ENCODE measurements at regions not wholly inside any gene's neighbourhood (a gene's known extent, or its start where the extent isn't known, plus 50 kb on each side); places are given as distances from the start of the nearest gene placed in this dataset.
"Not testable (repeated sequence)": the region's sequence is repeated elsewhere in the genome, so short reads cannot be mapped to it uniquely, and the experiment has no call there.

GRCh38 chr1:60950224-60951063, 131.9 kb upstream of the NFIA start:
- DNase-seq (ENCODE audit: low read depth, low spot score) = no peak

DNA sequence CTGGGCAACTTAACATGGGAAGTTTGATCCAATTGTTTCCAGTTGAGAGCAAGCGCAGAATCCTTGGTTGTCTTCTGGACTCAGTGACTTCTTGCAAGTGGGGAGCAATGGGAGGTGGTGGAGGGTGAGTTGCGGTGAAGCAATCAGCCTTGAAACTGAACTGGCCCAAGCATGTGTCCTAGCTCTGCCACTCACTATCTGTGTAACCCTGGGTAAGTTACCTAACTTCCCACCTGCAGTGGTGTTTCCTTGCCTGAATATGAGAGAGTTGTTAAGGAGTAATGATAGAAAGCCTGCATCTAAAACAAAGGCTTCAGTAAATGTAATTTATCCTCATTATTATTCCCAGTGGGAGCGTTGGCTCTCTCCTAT, 132.5 kb upstream of the NFIA start:
- no peak for DNase-seq (ENCODE audit: low read depth, low spot score)

GRCh38 chr1:60949154-60949825, 133.1 kb upstream of the NFIA start:
- no peak for DNase-seq (ENCODE audit: low read depth, low spot score)

DNA sequence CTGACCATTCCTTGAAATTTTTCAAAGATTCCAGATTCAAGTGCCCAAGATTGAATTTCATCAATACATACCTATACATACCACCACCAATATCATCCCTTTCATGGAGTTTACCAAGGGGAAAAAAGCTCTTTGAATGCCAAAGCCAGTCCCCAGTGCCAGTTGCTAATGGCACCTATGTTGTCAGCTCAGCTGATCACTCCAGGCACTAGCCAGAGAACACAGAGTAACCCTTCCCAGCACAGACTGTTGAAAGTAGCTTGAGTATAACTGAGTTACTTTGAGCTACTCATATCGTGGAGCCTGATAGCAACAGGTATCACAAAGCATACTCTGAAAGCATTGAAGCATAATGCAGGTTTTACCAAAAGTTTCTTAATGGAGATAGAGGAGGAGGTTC, 133.9 kb upstream of the NFIA start:
- DNase-seq (ENCODE audit: low read depth, low spot score) = no peak

GRCh38 chr1:60947367-60947766, 135.0 kb upstream of the NFIA start:
- DNase-seq (ENCODE audit: low read depth, low spot score) = no peak

DNA sequence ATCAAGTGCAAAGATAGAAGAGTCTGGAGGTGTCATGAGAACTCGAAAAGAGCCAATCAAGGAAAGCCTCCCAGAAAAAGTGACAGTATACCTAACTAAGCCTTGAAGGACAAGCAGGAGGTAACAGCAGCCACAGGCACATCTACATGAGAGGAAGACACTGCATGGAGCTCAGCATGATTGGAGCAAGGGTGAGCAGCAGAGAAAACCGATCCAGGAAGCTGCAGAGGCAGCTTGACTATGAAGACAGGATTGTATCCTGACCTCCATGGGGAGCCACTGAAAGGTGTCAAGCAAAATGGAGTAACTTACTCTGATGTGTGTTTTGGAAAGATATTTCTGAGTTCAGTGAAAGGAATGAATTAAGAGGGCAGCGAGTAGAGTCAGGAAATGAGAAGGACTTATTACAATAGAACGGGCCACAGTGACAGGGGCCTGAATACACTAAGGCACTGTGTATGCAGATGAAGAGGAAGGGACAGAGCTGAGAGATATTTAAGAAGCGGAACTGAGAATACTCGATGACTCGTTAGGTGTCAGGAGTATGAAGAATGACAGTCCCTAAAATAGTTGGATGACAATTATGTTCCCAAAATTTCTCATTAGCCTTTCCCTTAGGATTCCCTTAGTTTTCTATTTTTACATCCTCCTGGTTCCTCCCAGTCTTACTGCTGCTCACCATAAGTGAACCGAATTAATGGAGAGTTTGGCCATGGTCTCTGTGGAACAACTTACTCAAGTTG, 139.3 kb upstream of the NFIA start:
- no peak for DNase-seq (ENCODE audit: low read depth, low spot score)

- no peak for DNase-seq (ENCODE audit: low read depth, low spot score)
Measured at GRCh38 chr1:60942291-60942690, 140.1 kb upstream of the NFIA start.

DNA sequence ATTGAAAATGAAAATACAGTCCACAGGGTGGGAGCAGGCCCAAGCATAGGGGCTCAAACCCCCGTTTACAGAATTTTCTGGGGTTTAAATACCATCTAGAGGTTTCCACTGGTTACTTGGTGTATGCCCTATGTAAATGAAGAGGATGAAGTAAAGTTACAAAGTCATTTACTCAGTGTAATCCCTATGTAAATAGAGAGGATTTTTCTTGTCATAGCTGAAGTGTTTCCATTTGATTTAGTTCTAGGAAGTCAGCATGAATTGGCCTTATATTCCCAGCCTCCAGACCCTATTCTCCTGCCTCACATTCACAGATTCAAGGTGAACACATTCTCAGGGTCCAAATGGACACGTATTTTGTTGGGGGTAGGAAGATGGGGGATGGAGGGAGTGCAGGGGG, 141.7 kb upstream of the NFIA start:
- not testable (repeated sequence) for DNase-seq (ENCODE audit: low read depth, low spot score)

GRCh38 chr1:60937720-60938119, 144.6 kb upstream of the NFIA start:
- DNase-seq (ENCODE audit: low read depth, low spot score) = no peak

GRCh38 chr1:60936591-60937342, 145.6 kb upstream of the NFIA start:
- no peak for DNase-seq (ENCODE audit: low read depth, low spot score)

GRCh38 chr1:60936163-60936562, 146.2 kb upstream of the NFIA start:
- no peak for DNase-seq (ENCODE audit: low read depth, low spot score)

DNA sequence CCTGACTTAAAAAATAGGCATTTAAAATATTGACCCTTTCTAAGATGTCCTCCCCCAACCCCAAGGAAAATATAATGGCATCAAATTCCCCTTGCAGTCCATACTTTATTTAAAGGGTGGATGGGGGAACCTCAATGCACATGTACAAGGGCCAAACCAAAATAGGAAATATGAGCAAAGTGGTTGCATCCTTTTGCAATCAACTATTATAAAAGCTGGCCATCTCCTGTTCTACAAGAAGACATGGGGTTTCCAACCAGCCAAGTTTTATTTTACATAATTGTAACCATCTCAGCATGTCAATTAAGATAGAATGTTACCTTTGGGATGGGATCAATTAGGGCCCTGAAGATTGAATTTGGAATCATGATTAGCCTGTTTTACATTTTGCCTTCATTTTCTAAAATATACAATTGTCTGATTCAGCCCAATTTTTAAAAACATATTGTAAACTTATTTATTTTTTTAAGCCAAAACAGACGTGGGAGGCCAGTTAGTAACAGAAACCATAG, 146.7 kb upstream of the NFIA start:
- no peak for DNase-seq (ENCODE audit: low read depth, low spot score)

- no peak for DNase-seq (ENCODE audit: low read depth, low spot score)
Measured at GRCh38 chr1:60930130-60930529, 152.2 kb upstream of the NFIA start.

DNA sequence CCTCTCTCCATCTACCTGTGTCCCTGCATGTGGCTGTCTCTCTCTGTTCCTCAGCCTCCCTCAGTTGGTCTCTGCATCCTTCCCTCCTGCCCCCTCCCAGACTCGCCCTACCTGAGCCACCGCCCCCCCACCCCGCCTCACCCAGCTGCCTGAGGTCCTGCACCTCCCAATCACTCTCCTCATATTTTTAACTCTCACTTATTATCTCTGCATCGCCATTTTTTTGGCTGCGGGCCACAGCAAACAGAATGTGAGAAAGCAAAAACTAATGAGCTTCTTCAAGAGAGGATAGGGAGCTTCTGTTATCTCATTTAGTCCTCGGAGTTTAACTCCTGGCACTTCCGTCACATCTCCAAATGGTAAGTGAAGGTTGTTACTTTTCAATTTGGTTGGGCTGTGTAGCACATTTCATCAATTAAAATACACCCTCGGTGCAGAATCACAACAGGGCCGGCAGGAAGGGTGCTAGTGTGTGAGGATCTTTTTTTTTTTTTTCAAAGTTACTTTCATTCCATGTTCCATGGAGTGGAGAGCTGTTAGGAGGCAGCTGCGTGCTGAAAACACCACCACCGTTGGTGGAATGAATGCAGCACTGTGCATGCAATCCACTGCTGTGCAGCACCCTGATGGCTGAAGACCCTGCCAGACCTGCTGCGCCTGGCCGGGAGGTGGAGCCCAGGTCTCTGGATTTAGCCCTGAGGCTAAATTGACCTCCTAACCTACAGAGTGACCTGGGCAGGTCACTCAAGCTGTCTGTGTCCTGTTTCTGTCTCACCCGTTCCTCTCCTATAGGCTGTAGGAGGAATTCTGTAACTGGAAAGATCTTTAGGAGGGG, 157.2 kb upstream of the NFIA start:
- no peak for DNase-seq (ENCODE audit: low read depth, low spot score)

GRCh38 chr1:60924165-60924564, 158.2 kb upstream of the NFIA start:
- no peak for DNase-seq (ENCODE audit: low read depth, low spot score)

DNA sequence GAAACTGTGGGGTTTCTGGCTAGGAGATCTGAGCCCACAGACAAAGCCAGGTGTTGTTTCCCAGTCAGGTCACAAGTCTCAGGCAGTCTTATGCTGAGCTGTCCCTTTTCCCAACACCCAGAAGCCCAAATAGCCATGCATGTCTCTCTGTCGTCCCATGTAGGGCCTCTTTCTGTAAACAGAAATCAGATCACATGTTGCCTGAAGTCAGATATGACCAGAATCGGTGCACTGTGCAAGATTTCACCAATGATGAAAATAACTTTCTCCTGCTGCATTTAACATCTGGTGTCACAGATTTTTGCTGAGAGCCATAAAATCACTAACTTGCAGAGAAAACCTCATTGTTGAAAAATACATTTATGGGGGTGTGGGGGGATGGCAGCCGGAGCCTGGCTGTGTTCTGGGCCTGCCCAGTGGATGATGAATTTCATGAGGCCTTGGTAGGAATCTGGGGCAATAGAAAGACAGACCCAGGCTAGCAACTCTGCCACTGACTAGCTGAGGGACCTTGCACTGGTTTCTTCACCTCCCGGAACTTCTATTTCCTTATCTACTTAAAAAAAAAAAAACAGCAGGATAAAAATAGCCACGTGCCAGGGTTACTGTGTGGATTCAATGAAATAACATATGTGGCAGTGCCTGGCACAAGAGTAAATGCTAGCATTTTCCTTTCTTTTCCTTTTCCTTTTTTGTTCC, 158.8 kb upstream of the NFIA start:
- no peak for DNase-seq (ENCODE audit: low read depth, low spot score)

GRCh38 chr1:60922304-60922703, 160.1 kb upstream of the NFIA start:
- DNase-seq (ENCODE audit: low read depth, low spot score) = no peak

GRCh38 chr1:60921175-60921574, 161.2 kb upstream of the NFIA start:
- no peak for DNase-seq (ENCODE audit: low read depth, low spot score)

GRCh38 chr1:60920561-60920960, 161.8 kb upstream of the NFIA start:
- no peak for DNase-seq (ENCODE audit: low read depth, low spot score)

DNA sequence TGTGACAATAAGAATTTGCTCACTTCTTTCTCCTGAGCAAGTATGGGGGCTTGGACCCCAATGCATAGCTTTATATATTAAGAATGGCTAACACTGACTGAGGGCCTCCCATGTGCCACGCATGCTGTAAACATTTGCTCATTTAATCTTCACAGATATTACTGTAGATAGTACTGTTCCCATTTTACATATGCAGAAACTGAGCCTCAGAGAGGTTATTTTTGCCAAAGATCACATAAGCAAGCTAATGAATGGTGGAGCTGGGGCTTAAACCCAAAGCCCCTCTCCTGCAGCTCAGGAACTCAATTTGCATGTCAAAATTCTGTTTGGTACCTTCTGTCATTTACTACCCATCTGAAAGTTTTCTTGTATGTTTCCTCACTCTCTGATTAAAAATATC, 163.5 kb upstream of the NFIA start:
- no peak for DNase-seq (ENCODE audit: low read depth, low spot score)

All from brain pericyte (primary cell).